Right kidney (tissue), 1 donor: ENCODE measurements at regions not wholly inside any gene's neighbourhood (a gene's known extent, or its start where the extent isn't known, plus 50 kb on each side); places are given as distances from the start of the nearest gene placed in this dataset.
"Not testable (repeated sequence)": the region's sequence is repeated elsewhere in the genome, so short reads cannot be mapped to it uniquely, and the experiment has no call there.

Source experiments
- DNase-seq: peaks from one replicate; pipeline ENCODE4 v3.0.0-alpha.2; 2016

DNA sequence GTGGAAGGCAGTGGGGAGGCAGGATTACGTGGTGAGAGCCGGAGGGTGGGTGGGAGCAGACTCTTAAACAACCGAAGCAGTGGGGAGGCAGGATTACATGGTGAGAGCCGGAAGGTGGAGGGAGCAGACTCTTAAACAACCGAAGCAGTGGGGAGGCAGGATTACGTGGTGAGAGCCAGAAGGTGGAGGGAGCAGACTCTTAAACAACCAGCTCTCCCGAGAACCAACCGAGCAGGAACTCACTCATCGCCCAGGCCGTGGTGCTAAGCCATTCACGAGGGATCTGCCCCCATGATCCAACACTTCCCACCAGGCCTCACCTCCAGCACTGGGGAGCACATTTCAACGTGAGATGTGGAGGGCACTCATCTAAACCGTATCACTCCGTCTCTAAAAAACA lies 87.7 kb downstream of the RTP5 start:
- no peak for DNase-seq

DNA sequence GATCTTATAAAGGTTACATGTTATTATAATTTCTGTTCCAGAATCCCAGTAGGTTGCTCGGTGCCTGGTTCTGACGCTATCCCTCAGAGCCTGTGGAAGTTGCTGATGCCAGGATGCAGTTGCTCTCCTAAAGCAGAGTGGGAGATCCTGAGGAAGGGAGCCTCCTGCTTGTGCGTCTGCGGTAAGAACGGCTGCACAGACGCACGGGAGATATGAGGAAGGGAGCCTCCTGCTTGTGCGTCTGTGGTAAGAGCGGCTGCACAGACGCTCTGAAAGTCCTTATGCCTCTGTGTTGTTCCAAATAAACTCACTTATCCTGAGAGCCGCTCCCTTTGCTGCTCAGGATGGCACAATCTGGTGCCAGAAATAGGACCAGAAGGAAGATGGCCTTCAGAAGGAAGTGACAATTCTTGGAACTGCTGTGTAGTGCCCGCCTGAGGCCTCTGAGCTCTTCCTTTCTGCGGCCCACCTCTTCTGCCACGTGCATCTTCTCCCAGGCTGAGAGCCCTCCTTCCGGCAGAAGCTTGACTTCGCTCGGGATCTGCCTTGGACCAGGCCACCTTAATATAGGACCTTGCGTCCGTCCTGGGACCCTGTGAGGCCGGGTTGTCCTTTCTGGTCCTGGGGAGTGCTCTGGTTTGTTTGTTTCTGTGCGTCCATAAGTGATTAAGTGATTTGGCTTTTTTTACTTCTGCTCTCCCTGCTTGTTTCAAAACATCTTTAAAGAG lies 89.5 kb downstream of the RTP5 start:
- no peak for DNase-seq

DNA sequence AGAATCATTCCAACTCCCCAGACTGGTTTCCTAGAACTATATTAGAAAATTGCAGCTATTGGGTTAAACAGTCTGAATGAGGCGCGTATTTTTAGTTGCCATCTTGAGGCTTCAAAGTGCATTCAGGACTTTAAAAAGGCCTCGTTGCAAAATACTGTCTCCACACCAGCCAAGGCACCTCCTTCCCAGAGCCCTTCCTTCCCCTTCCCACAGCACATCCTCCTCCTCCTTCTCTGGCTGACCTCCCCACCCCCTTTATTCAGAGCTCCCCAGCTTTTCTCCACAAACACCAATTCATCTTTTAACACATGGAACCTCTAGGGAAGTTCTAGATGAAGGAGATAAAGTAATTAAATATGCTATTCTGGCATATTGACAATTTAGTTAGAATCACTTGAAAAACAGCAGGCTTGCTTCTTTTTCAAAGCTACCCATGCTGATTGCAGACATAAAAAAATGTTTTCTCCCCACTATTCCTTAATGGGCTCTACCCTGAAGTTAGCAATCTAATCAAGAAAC lies 90.3 kb downstream of the RTP5 start:
- no peak for DNase-seq

DNA sequence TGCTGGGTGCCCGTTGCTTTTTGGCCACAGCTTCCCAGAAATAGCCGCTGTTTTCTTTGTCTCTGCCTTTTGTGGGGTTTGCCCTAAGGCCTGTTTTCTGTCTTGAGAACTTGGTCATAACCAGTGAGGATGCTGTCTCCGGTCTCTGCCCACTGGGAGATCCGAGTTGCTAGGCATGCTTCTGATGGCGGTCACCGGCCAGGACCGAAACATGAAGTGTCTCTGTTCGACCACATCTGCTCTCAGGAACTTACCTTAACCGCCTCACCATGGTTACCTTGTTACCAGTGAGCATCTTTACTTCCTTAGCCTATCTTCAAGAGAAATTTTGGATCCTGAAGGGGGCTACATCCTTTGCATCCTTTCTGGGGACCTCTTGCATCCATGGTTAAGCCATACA lies 91.9 kb downstream of the RTP5 start:
- DNase-seq = no peak

DNA sequence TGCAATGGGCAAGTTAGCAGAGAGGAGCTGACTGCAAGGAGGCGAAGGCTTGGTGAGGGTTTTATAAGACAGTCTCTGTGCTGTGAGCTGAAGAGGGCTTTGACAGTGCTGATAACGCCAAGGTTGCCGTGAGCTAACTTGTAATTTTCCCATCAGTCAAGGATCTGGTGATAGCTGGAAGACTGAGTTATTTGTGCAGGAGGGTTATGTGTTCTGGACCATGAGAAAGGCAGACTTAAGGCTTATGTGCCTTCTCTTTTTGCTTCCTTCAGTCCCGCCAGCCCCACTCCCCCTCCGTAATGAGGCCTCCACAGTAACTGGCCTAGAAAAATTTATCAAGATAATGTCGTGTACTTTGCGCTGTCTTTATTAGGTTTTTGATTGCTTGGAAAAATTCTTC lies 94.6 kb downstream of the RTP5 start:
- DNase-seq = no peak

DNA sequence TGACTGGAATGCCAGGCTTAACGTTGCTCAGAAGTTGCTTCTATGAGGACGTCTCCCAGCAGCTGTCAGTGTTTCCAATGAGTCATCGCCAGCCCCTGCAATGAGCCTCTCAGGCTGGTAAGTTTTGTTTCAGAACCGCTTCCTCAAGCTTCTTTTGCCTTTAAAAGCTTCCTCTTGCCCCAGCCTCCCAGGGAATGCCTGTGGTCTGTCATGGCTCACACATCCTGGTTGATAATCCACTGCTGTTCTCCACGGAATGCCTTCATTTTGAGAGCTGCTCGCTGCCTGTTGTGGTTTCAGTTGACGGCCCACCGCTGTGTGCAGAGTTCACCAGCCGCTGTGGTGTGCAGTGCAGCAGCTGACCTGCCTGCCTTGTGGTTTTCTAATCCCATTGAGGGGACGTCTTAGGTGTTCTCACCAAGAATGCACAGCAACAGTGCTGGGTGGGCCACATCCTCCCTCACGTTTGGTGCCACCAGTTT lies 96.4 kb downstream of the RTP5 start:
- peak; percentile 7 for DNase-seq

DNA sequence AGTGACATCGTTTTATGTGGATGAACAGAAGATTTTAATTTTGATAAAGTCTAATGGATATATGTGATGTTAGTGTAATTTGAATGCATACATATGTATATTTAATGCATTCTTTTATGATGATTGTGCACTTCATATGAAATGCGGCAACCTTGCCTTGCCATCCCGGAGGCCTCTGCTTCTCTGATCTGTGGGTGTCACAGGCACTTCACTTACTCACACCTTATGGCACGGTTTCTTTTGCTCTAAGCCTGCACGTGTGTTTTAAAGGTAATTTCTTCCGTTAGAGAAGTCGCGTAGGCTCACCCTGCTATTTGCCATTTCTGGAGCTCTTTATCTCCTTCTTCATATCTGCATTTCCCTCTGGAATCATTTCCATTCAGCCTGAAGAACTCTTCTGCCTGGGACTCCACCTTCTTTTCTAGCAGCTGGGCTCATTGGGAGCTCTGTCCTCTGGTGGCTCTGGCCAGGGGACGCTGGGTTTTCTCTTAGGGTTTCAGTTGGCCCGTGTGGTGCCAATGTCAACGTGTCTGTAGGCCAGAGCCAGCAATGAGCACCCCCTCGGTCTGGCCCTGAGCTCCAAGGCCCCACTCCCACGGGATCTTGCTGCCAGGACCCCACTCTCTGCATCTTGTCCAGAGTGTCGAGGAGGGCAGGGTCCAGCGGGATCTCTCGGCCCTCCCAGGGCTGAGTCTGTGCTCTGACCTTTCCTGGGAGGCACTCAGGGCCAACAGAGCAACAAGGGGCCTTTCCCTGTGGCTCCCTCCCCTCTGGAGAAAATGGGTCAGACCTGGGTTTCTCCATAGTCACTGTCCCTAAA lies 97.3 kb downstream of the RTP5 start:
- DNase-seq = no peak

DNA sequence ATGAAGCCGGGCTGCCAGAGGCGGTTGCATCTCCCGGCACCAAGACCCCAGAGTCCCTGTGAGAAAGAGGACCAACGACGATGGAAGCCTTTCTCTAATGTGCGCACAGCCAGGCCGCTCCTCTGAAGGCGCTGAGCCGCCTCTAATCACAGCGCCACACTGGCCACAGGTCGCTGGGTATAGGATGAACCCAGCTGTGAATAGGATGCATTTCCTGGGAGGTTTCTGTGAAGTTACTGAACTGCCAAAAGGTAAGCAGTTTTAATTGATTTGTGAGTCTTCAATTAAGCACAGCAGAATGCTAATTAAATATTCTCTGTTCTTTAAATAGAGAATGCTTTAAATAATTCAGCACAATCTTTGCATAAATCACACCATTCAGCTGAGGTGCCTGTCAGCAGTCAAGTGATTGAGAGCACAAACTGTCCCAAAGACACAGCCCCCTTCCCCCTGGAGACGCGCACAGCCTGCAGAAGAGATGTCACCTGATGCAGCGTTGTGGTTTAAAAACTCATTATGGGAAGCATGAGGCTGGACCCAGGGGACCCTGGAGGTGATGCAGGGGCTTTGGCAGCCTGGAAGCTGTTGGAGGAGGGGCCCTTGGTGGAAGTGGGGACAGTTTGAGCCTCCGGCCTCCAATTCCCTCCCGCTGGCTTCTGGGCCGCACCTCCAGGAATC lies 98.1 kb downstream of the RTP5 start:
- no peak for DNase-seq

- DNase-seq = no peak
Measured at GRCh38 chr2:241968417-241968816, 98.9 kb downstream of the RTP5 start.

DNA sequence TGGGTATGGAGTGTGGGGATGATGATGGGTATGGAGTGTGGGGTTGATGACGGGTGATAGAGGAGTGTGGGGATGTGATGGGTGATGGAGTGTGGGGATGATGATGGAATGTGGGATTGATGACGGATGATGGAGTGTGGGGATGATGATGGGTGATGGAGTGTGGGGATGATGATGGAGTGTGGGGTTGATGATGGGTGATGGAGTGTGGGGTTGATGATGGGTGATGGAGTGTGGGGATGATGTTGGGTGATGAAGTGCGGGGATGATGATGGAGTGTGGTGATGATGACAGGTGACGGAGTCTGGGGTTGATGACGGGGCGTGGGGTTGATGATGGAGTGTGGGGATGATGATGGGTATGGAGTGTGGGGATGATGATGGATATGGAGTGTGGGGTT lies 99.7 kb downstream of the RTP5 start:
- not testable (repeated sequence) for DNase-seq

DNA sequence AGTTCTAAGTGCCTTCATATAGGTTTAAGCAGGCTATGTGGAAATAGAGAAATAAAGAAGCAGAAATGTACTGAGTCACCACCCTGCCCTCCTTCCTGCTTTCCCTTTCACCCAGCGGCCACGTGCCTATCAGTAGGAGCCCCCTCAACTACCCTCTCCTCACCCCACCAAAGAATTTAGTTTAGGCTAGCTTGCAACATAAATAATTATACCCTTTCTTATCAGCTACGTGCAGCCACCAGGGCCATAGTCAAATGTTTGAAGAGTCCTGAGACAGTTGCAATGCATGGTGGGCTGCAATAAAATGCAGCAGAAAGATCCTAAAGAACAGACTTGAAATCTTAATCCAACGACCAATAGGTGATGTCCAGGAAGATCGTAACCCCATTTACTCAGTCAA lies 101.2 kb downstream of the RTP5 start:
- no peak for DNase-seq

- DNase-seq = no peak
Measured at GRCh38 chr2:241974096-241974495, 104.6 kb downstream of the RTP5 start.

- no peak for DNase-seq
Measured at GRCh38 chr2:241974851-241975592, 105.5 kb downstream of the RTP5 start.

DNA sequence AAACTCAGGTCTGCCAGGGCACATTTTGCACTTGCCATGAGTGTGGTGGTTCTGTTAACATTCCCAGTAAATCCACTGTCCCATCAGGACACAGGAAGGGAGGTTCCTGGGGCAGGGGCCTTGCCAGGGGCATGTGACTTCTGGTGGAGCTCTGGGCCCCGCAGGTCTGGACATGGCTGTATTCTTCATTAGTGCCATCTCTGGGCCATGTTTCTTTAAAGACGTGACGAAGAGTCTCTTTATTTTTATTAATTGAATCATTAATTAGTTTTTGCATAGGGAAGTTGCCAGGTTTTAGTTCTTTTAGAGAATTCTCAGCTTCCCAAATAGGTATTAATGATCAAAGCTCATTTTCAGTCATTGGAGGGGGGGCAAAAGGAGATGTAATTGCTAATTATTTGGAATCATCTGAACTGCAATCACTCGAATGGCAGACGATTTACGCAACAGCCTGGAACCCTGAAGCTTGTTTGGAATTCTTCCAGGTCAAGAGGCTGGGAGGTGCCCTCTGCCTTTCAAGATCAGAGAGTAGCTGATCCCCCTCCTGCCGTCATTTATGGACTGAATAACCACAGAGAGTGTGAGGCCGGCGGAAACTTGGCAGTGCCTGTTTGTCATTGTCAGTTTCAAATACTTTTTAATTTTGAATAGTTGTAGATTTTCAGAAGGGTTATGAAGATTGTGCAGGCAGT lies 106.2 kb downstream of the RTP5 start:
- DNase-seq = no peak

DNA sequence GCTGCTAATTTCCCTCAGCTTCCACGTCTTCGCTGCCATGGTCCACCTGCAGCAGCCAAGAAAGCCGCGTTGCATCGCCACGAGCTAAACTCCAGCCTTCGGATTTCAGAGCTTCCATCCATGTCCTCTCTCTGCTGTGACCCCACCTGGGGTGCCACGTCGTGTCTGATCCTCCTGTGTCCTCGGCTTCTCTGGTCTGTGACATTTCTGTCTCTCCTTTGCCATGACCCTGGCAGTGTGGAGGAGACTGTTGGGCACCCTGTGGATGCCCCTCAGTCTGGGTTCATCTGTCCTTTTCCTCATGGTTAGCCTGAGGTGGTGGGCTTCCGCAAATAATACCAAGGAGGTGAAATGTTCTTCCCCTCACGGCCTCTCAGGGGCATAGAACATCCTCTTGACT lies 106.8 kb downstream of the RTP5 start:
- DNase-seq = no peak

- no peak for DNase-seq
Measured at GRCh38 chr2:241977557-241978300, 108.2 kb downstream of the RTP5 start.

DNA sequence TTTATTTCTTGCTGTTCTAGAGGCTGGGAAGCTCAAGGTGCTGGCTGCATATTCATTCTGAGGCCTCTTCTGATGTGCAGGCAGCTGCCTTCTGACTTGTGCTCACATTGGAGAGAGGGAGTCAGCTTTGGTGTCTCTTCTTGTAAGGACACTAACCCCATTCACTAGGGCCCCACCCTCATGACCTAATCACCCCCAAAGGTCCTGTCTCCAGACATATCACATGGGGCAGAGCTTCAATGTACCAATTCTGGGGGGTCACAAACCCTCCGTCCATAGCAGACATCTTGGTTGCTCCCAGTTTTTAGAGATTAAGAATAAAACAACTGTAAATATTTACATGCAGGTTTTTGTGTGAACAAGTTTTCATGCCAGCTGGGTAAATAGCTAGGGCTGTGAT lies 109.1 kb downstream of the RTP5 start:
- no peak for DNase-seq

GRCh38 chr2:241980193-241980592 lies 110.7 kb downstream of the RTP5 start:
- no peak for DNase-seq

DNA sequence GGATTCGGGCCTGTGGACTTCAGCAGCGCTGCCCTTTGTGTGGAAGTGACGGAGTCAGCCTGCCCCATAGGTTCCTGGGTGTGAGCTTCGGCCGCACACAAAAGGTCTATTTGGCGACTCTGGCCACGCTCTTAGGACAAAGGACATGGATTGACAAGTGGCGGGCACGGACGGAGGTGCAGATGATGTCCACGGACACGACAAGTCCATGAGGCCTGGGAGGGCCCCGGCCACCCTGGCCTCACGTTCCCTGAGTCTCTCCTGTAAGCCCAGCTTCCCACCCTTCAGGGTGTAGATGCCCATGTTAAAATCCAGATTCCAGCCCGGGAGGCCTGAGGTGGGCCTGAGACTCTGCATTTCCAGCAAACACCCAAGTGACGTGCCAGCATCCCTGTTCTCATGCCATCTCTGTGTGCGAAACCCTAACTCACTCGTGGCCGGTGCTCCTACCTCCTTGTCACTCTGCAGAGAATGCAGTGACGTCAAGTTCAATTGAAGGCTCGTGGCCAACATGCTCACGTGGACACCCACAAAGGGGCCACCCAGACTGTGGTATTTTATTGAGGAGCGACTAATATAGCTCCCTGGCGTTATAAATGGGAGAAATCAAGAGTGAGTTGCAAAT lies 111.7 kb downstream of the RTP5 start:
- no peak for DNase-seq
